SK-N-SH treated with all-trans-retinoic acid at 6 μM for 48 hours (cell line): ENCODE measurements at regions not wholly inside any gene's neighbourhood (a gene's known extent, or its start where the extent isn't known, plus 50 kb on each side); places are given as distances from the start of the nearest gene placed in this dataset.

Experiments used
- ATAC-seq: fragments of 200-7000 bp; cut with Tn5 transposase; 3 replicates; pipeline ENCODE4 v1.9.1; 2020; ENCODE audit warnings: mild to moderate bottlenecking, moderate library complexity
- ARNTL ChIP-seq: fragments of 450-650 bp; formaldehyde crosslinking; IDR thresholded peaks from 2 replicates; pipeline ENCODE4 v1.5.0; 2020; ENCODE audit warnings: low read depth, mild to moderate bottlenecking, moderate library complexity, borderline replicate concordance
- CSDC2 ChIP-seq: fragments of 250-450 bp; sonication (Bioruptor Pico); IDR thresholded peaks from 2 replicates; pipeline ENCODE4 v1.5.0; 2020; ENCODE audit warnings: mild to moderate bottlenecking, moderate library complexity
- ESRRG ChIP-seq: fragments of 250-450 bp; sonication (Bioruptor Pico); IDR thresholded peaks from 2 replicates; pipeline ENCODE4 v1.6.1; 2021; ENCODE audit warnings: mild to moderate bottlenecking
- GLIS3 ChIP-seq: fragments of 250-450 bp; sonication (Bioruptor Pico); IDR thresholded peaks from 2 replicates; pipeline ENCODE4 v1.5.0; 2020; ENCODE audit warnings: mild to moderate bottlenecking, moderate library complexity
- ISL1 ChIP-seq: fragments of 250-450 bp; sonication (Bioruptor Pico); IDR thresholded peaks from 2 replicates; pipeline ENCODE4 v2.1.2; 2022; ENCODE audit warnings: mild to moderate bottlenecking, moderate library complexity
- OSR1 ChIP-seq: fragments of 250-450 bp; sonication (Bioruptor Pico); IDR thresholded peaks from 2 replicates; pipeline ENCODE4 v1.8.0; 2022; ENCODE audit warnings: moderate library complexity, mild to moderate bottlenecking, inconsistent platforms
- PPARA ChIP-seq: fragments of 250-450 bp; sonication (Bioruptor Pico); IDR thresholded peaks from 2 replicates; pipeline ENCODE4 v1.5.0; 2020; ENCODE audit warnings: mild to moderate bottlenecking, borderline replicate concordance
- RARB ChIP-seq: fragments of 250-450 bp; sonication (Bioruptor Pico); IDR thresholded peaks from 2 replicates; pipeline ENCODE4 v1.8.0; 2021; ENCODE audit warnings: mild to moderate bottlenecking, moderate library complexity
- SNAI2 ChIP-seq: fragments of 250-450 bp; sonication (Bioruptor Pico); IDR thresholded peaks from 2 replicates; pipeline ENCODE4 v1.5.0; 2020; ENCODE audit warnings: mild to moderate bottlenecking, moderate library complexity
- TCF4 ChIP-seq: fragments of 250-450 bp; sonication (Bioruptor Pico); IDR thresholded peaks from 2 replicates; pipeline ENCODE4 v1.8.0; 2021; ENCODE audit warnings: mild to moderate bottlenecking, moderate library complexity, borderline replicate concordance
- TOX ChIP-seq: fragments of 250-450 bp; sonication (Bioruptor Pico); IDR thresholded peaks from 2 replicates; pipeline ENCODE4 v1.8.0; 2021; ENCODE audit warnings: mild to moderate bottlenecking, moderate library complexity, borderline replicate concordance
- ZC3H10 ChIP-seq: fragments of 250-450 bp; sonication (Bioruptor Pico); IDR thresholded peaks from 2 replicates; pipeline ENCODE4 v1.5.1; 2021; ENCODE audit warnings: mild to moderate bottlenecking, moderate library complexity
- ZFP3 ChIP-seq: fragments of 250-450 bp; sonication (Bioruptor Pico); IDR thresholded peaks from 2 replicates; pipeline ENCODE4 v1.5.0; 2020; ENCODE audit warnings: mild to moderate bottlenecking, moderate library complexity
- ZFP30 ChIP-seq: fragments of 450-650 bp; formaldehyde crosslinking; IDR thresholded peaks from 2 replicates; pipeline ENCODE4 v1.5.0; 2022; ENCODE audit warnings: mild to moderate bottlenecking, moderate library complexity
- ZNF565 ChIP-seq: fragments of 450-650 bp; formaldehyde crosslinking; conservative IDR thresholded peaks from 2 replicates; pipeline ENCODE4 v1.5.0; 2020; ENCODE audit warnings: low read depth, mild to moderate bottlenecking, moderate library complexity
- ZNF70 ChIP-seq: fragments of 450-650 bp; formaldehyde crosslinking; IDR thresholded peaks from 2 replicates; pipeline ENCODE4 v1.5.0; 2020; ENCODE audit warnings: mild to moderate bottlenecking, moderate library complexity
- ZNF8 ChIP-seq: fragments of 450-650 bp; formaldehyde crosslinking; IDR thresholded peaks from 2 replicates; pipeline ENCODE4 v1.5.0; 2020; ENCODE audit warnings: mild to moderate bottlenecking, moderate library complexity
- TF ChIP-seq, protein P1 (sequence below): fragments of 250-450 bp; sonication (Bioruptor Pico); IDR thresholded peaks from 2 replicates; pipeline ENCODE4 v1.8.0; 2021; ENCODE audit warnings: low read depth, mild to moderate bottlenecking, moderate library complexity, borderline replicate concordance
- TF ChIP-seq, protein P2 (sequence below): fragments of 250-450 bp; sonication (Bioruptor Pico); IDR thresholded peaks from 2 replicates; pipeline ENCODE4 v1.5.1; 2021; ENCODE audit warnings: mild to moderate bottlenecking, moderate library complexity
- TF ChIP-seq, protein P3 (sequence below): fragments of 250-450 bp; sonication (Bioruptor Pico); IDR thresholded peaks from 2 replicates; pipeline ENCODE4 v1.5.0; 2020; ENCODE audit warnings: mild to moderate bottlenecking, moderate library complexity
- TF ChIP-seq, protein P4 (sequence below): fragments of 250-450 bp; sonication (Bioruptor Pico); IDR thresholded peaks from 2 replicates; pipeline ENCODE4 v1.8.0; 2020; ENCODE audit warnings: mild to moderate bottlenecking, moderate library complexity, borderline replicate concordance

DNA sequence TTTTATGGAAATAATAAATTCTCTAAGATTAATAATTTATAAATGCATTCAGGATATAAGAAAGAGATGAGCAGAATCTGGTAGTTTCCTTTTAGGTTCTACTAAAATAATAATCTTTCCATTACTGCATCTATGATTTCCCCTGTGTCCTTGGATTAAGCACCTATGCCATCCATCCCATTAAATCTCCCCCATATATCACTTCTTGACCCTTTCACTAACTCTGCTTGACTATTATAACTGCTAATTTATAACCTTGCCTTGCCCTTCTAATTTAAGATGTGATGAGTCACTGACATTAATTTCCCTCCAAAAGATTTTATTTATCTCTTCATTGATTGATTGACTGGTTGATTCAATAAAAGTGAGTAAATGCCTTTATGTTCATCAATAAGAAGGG is 348.3 kb upstream of the LRATD1 start:
- no peak for ATAC-seq
- TF ChIP-seq ZNF8 (CRISPR knock-in tag), result no peak
- TF ChIP-seq SNAI2, result no peak
- TF ChIP-seq, protein P1, sequence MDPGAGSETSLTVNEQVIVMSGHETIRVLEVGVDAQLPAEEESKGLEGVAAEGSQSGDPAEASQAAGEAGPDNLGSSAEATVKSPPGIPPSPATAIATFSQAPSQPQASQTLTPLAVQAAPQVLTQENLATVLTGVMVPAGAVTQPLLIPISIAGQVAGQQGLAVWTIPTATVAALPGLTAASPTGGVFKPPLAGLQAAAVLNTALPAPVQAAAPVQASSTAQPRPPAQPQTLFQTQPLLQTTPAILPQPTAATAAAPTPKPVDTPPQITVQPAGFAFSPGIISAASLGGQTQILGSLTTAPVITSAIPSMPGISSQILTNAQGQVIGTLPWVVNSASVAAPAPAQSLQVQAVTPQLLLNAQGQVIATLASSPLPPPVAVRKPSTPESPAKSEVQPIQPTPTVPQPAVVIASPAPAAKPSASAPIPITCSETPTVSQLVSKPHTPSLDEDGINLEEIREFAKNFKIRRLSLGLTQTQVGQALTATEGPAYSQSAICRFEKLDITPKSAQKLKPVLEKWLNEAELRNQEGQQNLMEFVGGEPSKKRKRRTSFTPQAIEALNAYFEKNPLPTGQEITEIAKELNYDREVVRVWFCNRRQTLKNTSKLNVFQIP, result no peak
- no peak for TF ChIP-seq ZNF70
- no peak for TF ChIP-seq ISL1
- no peak for TF ChIP-seq GLIS3
- TF ChIP-seq, protein P2, sequence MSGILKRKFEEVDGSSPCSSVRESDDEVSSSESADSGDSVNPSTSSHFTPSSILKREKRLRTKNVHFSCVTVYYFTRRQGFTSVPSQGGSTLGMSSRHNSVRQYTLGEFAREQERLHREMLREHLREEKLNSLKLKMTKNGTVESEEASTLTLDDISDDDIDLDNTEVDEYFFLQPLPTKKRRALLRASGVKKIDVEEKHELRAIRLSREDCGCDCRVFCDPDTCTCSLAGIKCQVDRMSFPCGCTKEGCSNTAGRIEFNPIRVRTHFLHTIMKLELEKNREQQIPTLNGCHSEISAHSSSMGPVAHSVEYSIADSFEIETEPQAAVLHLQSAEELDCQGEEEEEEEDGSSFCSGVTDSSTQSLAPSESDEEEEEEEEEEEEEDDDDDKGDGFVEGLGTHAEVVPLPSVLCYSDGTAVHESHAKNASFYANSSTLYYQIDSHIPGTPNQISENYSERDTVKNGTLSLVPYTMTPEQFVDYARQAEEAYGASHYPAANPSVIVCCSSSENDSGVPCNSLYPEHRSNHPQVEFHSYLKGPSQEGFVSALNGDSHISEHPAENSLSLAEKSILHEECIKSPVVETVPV (CRISPR knock-in tag), result no peak
- TF ChIP-seq PPARA (CRISPR knock-in tag), result no peak
- no peak for TF ChIP-seq ESRRG (CRISPR knock-in tag)
- no peak for TF ChIP-seq TCF4
- TF ChIP-seq RARB (CRISPR knock-in tag), result no peak
- no peak for TF ChIP-seq ZFP3 (CRISPR knock-in tag)
- no peak for TF ChIP-seq OSR1 (CRISPR knock-in tag)

DNA sequence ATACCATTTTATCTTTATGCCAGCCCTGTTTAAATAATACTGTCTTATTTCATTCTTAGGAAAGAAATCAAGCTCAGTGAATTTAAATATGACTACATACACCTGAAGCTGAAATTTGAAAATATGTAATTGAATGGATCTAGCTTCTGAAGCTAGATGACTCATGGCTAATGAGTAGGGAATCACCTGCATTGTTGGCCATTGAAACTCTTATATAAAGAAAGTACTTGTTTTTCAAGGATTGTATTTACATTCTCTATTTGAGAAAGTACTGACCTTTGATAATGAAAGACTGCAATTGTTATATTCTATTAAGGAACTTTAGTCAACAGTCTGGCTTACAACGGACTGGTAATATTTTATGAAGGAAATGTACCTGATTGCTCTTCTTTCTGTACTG is 346.7 kb upstream of the LRATD1 start:
- ATAC-seq, result no peak
- TF ChIP-seq, protein P3, sequence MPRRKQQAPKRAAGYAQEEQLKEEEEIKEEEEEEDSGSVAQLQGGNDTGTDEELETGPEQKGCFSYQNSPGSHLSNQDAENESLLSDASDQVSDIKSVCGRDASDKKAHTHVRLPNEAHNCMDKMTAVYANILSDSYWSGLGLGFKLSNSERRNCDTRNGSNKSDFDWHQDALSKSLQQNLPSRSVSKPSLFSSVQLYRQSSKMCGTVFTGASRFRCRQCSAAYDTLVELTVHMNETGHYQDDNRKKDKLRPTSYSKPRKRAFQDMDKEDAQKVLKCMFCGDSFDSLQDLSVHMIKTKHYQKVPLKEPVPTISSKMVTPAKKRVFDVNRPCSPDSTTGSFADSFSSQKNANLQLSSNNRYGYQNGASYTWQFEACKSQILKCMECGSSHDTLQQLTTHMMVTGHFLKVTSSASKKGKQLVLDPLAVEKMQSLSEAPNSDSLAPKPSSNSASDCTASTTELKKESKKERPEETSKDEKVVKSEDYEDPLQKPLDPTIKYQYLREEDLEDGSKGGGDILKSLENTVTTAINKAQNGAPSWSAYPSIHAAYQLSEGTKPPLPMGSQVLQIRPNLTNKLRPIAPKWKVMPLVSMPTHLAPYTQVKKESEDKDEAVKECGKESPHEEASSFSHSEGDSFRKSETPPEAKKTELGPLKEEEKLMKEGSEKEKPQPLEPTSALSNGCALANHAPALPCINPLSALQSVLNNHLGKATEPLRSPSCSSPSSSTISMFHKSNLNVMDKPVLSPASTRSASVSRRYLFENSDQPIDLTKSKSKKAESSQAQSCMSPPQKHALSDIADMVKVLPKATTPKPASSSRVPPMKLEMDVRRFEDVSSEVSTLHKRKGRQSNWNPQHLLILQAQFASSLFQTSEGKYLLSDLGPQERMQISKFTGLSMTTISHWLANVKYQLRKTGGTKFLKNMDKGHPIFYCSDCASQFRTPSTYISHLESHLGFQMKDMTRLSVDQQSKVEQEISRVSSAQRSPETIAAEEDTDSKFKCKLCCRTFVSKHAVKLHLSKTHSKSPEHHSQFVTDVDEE (CRISPR knock-in tag), result no peak
- TF ChIP-seq ZNF565 (CRISPR knock-in tag) (no peak), CSDC2 (CRISPR knock-in tag) (no peak), RARB (CRISPR knock-in tag) (no peak), ISL1 (no peak), ESRRG (CRISPR knock-in tag) (no peak), PPARA (CRISPR knock-in tag) (no peak), ARNTL (CRISPR knock-in tag) (no peak), ZFP30 (CRISPR knock-in tag) (no peak), ZNF70 (no peak), SNAI2 (no peak), ZNF8 (CRISPR knock-in tag) (no peak), TCF4 (no peak), ZFP3 (CRISPR knock-in tag) (no peak), TOX (CRISPR knock-in tag) (no peak), GLIS3 (no peak), ZC3H10 (no peak)
- TF ChIP-seq, protein P1, result no peak
- TF ChIP-seq, protein P2 (CRISPR knock-in tag), result no peak

DNA sequence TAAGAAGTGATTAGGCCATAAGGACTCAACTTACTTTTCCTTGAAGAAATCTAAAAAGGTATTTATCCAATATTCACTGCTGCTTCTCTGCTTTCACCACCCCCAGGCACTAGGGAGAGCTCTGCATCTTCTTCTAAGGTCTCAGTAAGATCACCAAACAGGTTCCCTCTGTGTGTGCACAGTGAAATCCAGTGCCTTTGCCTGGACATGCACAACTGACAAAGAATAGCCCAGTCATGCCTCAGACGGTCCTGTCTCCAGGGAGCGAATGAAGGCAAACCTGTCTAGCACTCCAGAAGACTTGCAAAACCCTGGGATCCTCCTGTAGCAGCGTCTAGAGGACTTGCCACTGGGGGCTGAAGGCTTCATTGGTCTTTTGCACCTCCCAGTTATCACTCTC is 344.5 kb upstream of the LRATD1 start:
- ATAC-seq, result no peak
- no peak for TF ChIP-seq ZNF8 (CRISPR knock-in tag)

DNA sequence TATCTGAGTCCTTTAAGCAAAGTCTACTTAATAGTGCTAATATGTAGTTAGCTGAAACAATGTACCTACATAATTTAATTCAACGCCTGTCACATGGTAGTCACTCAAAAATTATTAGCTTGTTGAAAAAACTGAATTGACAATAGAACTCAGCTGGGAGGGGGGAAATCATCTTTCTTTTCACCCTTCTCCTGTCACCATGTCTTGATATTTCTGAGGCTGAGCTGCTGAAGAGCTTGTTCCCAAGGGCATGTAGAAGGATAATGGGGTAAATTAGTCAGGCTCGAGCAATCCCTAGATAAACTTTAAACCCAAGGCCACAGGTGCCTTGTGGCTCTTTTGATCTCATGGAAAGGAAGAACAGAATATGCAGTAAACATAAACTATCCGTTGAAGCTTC is 339.6 kb upstream of the LRATD1 start:
- TF ChIP-seq SNAI2 (no peak), ZNF565 (CRISPR knock-in tag) (no peak), ISL1 (no peak), TOX (CRISPR knock-in tag) (no peak), ESRRG (CRISPR knock-in tag) (no peak), CSDC2 (CRISPR knock-in tag) (no peak)
- TF ChIP-seq, protein P1, result no peak
- TF ChIP-seq, protein P4, sequence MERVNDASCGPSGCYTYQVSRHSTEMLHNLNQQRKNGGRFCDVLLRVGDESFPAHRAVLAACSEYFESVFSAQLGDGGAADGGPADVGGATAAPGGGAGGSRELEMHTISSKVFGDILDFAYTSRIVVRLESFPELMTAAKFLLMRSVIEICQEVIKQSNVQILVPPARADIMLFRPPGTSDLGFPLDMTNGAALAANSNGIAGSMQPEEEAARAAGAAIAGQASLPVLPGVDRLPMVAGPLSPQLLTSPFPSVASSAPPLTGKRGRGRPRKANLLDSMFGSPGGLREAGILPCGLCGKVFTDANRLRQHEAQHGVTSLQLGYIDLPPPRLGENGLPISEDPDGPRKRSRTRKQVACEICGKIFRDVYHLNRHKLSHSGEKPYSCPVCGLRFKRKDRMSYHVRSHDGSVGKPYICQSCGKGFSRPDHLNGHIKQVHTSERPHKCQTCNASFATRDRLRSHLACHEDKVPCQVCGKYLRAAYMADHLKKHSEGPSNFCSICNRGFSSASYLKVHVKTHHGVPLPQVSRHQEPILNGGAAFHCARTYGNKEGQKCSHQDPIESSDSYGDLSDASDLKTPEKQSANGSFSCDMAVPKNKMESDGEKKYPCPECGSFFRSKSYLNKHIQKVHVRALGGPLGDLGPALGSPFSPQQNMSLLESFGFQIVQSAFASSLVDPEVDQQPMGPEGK (CRISPR knock-in tag), result no peak
- TF ChIP-seq, protein P2 (CRISPR knock-in tag), result no peak
- TF ChIP-seq, all 23 proteins: peak for 0
- ATAC-seq, result no peak
